HFF-Myc (cell line): ENCODE measurements at regions not wholly inside any gene's neighbourhood (a gene's known extent, or its start where the extent isn't known, plus 50 kb on each side); places are given as distances from the start of the nearest gene placed in this dataset.

Experiments
- DNase-seq: peaks from one replicate; pipeline ENCODE4 v3.0.0-alpha.2; 2011; ENCODE audit warnings: low read depth; ENCODE audit errors: extremely low read depth
- H3K4me3 ChIP-seq: replicated peaks from 2 replicates; pipeline ENCODE4 v1.5.1; 2011; ENCODE audit warnings: low read depth, mild to moderate bottlenecking, control low read depth, low read length
- TF ChIP-seq, protein P1 (sequence below): IDR thresholded peaks from 2 replicates; pipeline ENCODE4 v1.5.1; 2012; ENCODE audit warnings: mild to moderate bottlenecking, low read depth, low read length, control low read depth; ENCODE audit errors: missing control alignments

DNA sequence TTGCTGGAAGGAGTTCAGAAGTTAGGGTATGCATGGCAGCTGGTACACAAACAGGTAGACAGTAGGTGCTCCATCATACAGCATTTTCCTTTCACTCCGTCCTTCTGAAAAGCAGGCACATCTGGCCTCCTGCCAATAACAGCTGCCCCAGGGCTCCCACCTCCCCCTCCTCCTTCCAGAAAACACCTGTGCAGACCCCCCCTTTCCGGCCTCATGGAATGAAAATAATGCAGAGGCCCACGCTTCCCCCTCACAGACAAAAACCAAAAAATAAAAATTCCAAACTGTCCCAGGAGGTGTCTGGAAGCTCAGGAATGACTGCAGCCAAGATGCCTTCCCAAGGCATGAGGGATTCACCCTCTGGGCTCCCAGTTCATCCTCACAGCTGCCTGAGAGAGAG is 185.5 kb downstream of the MN1 start:
- DNase-seq = no peak
- no peak overlapping the region for H3K4me3 ChIP-seq
- TF ChIP-seq, protein P1, sequence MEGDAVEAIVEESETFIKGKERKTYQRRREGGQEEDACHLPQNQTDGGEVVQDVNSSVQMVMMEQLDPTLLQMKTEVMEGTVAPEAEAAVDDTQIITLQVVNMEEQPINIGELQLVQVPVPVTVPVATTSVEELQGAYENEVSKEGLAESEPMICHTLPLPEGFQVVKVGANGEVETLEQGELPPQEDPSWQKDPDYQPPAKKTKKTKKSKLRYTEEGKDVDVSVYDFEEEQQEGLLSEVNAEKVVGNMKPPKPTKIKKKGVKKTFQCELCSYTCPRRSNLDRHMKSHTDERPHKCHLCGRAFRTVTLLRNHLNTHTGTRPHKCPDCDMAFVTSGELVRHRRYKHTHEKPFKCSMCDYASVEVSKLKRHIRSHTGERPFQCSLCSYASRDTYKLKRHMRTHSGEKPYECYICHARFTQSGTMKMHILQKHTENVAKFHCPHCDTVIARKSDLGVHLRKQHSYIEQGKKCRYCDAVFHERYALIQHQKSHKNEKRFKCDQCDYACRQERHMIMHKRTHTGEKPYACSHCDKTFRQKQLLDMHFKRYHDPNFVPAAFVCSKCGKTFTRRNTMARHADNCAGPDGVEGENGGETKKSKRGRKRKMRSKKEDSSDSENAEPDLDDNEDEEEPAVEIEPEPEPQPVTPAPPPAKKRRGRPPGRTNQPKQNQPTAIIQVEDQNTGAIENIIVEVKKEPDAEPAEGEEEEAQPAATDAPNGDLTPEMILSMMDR = no peak

DNA sequence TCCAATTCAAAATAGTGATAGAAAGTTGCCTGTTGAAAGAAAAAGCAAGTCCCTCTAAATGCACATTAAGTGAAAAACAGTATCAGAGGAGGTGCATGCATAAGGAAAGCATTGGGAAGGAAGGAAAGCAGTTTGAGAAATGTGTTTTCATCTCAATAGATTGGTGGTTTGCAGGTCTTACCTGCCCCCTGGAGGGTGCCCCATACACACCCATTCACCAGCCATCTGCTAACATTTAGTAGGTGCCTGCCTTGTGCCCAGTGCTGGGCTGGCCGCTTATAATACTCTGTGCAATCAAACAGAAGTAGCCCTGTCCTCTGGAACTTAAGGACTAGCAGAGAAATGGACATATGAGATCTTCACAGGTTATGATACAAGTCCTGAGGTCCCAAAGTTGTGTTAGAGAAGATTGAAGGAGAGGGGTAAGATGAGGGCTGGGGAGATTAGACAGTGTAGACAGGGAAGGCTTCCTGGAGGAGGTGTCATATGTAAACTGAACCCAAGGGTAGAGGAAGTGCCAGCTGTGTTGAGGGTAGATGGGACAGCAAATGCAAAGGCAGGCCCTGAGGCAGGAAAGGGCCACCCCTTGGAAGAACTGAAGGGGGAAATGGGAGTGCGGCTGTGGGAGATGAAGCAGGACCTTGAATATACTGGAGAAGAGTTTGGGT is 184.2 kb downstream of the MN1 start:
- TF ChIP-seq, protein P1 = no peak
- DNase-seq = no peak
- no peak overlapping the region for H3K4me3 ChIP-seq

DNA sequence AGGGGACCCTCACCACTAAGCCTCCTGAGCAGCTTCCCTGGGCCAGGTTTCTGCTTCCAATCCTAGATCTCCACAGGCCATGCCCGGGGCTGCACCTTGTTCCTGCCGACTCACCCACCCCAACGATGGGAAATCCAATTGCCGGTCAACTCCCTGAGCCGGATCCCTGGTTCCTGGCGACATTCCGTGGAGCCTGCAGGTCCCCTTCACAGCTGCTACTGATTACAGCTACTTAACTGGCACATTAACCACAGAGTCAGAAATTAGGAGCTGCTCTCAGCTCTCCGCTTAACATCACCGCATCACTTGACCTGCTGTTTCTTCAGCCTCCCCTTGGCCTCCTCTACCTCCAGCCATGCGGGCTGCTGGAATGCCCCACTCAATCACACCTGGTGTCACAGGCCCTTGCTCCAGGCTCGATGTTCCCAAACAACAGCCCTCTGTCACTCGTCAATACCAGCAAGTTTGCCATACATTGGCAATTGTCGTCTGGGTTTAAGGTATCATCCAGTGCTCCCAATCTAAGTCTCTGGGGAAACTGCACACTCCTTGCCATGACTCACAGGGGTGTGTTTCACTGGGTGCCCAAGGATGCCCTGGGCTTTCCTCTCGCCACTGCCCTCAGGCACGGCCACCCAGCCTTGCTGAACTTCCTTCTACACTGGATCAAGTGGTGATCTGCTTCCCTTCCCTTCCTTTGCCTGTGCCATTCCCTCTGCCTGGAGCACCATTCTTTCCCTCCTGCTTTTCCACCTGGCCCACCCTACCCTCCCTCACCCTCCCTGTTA is 181.0 kb downstream of the MN1 start:
- TF ChIP-seq, protein P1 = no peak
- DNase-seq = no peak
- no peak overlapping the region for H3K4me3 ChIP-seq

DNA sequence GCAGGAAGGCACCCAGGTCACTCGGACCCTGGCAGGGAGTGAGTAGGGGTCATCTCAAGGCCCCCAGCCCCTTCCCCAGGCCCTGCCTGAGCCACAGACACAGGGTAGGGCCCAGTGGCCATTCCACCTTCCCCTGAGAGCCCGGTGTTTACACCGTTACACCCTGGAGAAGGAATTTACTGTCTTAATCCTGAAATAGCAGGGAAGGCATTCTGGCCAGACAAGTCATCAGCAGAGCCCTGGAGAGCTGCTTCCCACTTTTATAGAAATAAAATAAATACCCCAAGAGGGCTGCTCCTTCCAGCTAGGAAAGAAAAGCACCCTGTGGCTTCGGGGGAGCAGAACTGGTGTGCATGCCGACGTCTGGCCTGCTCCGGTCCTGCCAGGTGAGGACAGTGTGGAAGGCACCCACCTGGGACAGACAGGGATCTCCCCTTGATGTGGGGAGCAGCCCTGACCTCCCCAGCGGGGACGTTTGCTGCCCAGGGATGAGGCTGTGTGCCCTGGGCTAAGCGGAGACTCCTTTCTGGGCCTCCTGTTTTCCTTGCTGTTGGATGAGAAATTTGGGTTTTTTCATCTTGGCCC is 180.0 kb downstream of the MN1 start:
- TF ChIP-seq, protein P1 = no peak
- DNase-seq = no peak
- H3K4me3 ChIP-seq = no peak overlapping the region

DNA sequence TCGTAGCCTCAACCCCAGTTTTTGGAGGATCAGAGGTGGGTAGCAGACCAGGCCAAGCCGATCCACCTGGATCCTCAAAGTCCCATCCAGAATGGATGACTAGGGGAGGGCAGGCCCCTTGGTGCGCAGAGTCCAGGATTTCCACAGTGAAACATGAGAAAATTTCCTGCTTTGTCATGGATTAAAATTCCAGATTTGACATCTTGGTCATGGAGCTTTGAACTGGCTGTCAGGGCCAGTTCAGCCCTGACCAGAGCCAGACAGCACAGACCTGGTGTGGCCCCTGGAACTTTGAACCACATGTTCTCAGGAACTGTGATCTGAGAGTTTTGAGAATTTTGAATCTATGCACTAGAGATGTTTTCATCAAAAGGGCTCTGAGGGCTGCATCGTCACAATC is 177.5 kb downstream of the MN1 start:
- DNase-seq = no peak
- no peak overlapping the region for H3K4me3 ChIP-seq
- TF ChIP-seq, protein P1 = no peak

DNA sequence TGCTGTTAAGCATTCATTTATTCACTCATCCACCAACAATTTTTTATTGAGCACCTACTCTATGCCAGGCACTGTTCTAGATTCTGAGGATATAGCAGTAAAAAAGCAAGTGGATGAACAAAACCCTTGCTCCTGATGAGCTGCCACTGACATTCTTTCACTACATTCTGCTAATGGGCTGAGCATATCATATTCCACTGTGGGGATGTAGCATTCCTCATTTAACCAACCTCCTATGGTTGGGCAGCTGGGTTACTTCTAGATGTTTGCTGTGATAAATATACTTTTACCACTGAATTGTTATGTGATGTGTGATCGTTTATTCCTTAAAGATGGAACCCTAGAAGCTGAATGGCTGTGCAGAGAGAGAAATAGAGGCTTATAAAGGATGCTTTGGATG is 176.9 kb downstream of the MN1 start:
- no peak overlapping the region for H3K4me3 ChIP-seq
- DNase-seq = no peak
- TF ChIP-seq, protein P1 = no peak
